ENCODE measurements at regions not wholly inside any gene's neighbourhood (a gene's known extent, or its start where the extent isn't known, plus 50 kb on each side); places are given as distances from the start of the nearest gene placed in this dataset.

- no peak for DNase-seq
Observed at GRCh38 chr1:222284466-222284865, 263.4 kb downstream of the HHIPL2 start.

GRCh38 chr1:222283147-222283768 lies 264.6 kb downstream of the HHIPL2 start:
- DNase-seq, result no peak

GRCh38 chr1:222279591-222279990 lies 268.3 kb downstream of the HHIPL2 start:
- no peak for DNase-seq

GRCh38 chr1:222278501-222278900 lies 269.4 kb downstream of the HHIPL2 start:
- DNase-seq, result no peak

GRCh38 chr1:222275729-222276465 lies 272.0 kb downstream of the HHIPL2 start:
- no peak for DNase-seq

- DNase-seq, result no peak
Observed at GRCh38 chr1:222275001-222275728, 272.7 kb downstream of the HHIPL2 start.

DNA sequence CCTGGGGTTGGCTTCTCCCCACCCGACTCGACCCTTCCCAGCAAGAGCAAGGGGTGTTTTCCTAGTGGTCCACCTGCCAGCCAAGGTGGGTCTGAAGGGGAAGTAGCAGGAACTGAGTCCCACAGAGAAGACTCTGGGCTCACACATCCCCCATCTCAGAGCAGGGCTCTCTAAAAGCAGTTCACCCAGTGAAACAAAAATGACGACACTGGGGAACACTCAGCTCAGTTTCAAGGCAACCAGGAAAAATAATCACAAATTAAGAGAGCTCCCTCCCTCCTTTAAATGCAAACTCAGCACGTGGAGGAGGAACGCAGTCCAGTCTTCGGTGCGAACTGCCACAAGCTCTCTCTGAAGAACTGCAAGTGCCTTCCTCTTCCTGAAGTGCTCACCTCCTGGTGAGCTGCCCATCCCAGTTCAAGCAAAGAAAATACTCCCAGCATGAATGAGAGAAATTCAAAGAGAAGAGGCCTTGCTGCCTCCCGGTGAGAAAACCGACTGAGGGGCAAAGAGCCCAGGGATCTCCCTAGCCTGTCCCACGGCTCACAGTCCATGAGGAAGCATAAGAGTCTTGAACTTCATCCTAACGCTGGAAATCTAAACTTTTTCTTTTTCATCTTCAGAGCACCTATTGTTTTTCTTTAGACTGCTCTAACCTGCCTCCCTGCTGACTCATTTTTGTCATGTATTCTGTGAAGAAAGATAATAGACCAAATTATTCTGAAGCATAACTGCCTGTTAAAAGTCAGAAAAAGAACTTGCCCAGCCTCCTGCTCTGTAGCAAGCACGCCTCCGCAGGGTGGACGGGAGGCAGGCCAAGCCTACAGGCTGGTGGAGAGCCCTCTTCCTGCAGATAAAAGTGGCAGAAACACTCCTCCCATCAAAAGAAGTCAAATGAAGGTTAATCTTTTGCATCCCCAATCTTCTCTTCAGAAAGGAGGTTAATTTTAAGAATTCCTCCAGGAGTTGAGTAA lies 281.4 kb downstream of the HHIPL2 start:
- no peak for DNase-seq

GRCh38 chr1:222263791-222264190 lies 284.1 kb downstream of the HHIPL2 start:
- no peak for DNase-seq

DNA sequence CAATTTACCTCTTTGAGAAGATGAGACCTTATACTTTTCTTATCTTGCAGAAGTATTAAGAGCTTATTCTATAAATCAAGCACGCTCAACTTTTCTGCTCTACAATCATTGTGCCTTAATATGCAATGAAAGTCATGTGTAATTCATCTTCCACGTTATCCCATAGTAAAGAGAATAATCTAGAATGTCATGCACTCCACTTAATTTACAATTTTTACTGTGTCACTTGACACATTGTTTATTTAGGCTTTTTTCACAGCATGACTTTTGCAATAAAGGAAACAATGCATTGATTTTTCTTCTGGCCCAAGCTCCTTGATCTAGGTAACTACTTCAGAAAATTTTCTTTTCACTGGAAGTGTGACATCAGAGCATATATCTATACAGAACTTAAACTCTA lies 290.9 kb downstream of the HHIPL2 start:
- DNase-seq, result no peak

DNA sequence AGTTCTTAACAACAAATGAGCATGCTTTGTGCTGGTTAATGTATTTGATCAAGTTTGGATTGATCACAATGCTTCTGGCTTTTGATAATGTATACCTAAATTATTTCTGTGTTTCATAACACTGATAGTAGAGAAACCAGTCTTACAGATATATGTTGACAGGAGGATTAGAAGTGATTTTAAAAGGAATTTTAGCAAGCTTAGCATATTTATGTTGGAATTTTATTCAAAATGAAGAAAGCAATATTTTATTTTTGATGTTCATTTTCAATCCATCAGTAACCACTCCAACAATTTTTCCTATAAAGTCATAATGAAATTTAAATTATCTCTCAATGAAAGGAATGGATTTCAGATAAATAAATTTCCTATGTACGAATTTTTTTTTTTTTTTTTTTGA lies 291.8 kb downstream of the HHIPL2 start:
- no peak for DNase-seq

DNA sequence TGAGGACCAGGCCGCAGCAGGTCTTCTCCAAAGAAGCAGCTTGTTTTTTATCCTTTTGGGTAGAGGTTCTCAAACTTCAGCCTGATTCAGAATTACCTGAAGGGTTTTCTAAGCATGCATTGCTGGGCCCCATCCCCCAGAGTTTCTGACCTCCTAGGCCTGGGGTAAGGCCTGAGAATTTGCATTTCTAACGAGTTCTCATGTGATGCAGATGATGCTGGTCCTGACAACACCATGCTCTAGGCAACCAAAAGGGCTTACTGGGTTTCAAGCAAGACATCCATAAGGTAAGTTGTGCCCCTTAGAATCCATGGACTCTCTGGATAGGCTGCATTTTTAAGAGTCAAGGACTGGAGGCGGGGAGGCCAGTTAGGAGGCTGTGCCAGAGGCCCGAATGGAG lies 295.1 kb downstream of the HHIPL2 start:
- no peak for DNase-seq

DNA sequence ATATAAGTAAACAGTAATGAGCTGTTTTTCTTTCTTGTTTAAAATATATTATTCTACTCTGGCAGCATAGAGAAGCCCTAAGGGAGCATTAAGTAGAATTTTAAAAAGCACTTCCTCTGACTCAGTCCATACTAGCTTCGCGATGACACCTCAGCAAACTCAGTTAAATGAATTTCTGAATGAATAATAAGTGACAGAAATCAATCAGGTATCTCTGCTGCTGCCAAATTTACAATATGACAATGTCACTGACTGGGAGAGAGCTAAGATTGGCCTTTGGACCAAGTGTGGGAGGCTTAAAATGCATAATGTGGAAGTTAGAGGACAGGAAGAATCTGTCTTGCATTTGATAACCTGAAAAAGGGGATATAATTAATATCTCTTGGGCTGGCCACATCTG lies 296.1 kb downstream of the HHIPL2 start:
- DNase-seq, result no peak

- DNase-seq, result no peak
Observed at GRCh38 chr1:222250376-222250775, 297.5 kb downstream of the HHIPL2 start.

DNA sequence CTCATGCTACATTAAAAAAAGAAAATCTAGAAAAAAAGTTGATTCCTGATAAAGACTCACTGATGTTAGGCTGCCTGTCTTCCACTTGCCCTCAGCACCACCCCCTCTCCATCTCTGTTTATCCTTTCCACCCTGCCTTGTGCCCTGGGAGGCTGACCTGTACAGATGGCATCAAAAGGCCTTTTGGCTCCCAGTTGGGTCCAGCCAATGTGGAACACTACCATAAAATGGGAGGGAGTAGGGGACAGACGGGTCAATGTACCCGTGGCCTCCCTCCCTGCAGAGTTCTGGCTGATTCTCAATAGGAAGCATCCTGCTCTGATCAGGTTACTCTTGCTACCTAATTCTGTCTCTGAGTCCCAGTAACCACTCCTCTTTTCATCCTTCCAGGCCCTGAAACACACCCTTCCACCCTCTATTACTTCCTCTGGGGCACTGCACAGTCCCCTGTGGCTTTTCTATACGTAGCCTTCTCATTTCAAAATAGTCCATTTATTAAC lies 300.0 kb downstream of the HHIPL2 start:
- DNase-seq, result no peak

GRCh38 chr1:222247081-222247480 lies 300.8 kb downstream of the HHIPL2 start:
- no peak for DNase-seq

DNA sequence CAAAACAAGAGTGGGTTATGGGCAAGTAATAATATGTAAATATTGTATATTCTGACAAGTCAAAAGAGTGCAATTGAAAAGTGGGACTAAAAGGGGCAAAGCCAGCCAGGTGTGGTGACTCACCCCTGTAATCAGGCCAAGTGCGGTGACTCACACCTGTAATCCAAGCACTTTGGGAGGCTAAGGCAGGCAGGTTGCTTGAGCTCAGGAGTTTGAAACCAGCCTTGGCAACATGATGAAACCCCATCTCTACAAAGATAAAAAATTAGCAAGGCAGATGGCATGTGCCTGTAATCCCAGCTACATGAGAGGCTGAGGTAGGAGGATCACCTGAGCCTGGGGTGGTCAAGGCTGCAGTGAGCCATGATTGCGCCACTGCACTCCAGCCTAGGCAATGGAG lies 304.0 kb downstream of the HHIPL2 start:
- no peak for DNase-seq

DNA sequence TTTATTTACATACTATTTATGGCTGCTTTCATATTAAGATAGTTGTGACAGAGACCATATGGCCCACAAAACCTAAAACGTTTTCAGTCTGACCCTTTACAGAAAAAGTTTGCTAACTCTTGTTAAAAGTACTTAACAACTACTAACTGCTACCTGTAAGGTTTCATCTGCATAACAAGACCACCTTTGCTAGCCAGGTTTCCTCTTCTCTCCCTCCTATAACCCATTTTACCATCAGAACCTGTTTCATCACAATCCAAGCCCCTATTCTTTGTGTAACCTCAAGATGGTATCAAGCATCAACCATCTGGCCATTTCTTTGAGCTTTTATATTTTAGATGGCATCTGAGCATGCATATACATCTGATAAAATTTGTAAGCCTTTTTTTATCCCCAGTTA lies 305.4 kb downstream of the HHIPL2 start:
- DNase-seq, result no peak

- DNase-seq, result no peak
Observed at GRCh38 chr1:222241410-222241809, 306.5 kb downstream of the HHIPL2 start.

- no peak for DNase-seq
Observed at GRCh38 chr1:222240536-222241181, 307.2 kb downstream of the HHIPL2 start.

DNA sequence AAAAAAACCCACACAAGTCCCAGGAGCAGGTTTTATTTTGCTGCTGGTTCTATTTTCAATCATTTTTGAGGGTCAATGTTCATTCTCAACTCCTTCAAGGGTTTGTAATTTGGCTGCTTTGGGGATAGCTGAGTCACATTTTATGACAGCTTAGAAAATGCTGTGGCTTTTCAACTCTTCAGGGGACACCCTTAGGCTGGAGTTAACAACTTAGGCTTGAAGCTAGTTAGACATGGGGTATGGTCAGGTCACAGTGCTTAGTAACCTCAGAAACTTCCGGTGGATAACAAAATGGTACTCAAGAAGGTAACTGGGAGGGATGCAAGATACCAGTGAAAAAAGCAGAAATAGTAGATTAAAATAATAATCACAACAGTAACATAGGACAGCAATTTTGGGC lies 308.8 kb downstream of the HHIPL2 start:
- no peak for DNase-seq

DNA sequence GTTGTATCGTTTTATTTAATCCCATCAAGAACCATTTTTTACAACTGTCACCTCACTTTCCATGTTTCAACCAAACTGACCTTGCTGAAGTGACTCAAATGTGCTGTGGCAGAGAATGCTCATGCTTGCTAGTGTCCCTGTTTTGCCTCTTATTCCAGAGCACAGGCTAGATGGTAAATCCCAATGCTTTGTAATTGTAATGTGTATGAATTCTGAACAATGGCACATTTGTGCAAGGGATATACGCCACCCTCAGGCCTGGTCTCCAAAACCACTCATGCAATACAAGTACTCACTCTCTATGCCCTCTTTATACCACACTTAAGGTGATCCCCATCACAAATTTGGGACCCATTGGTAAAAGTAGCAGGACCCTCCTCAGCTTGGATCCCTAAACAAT lies 313.6 kb downstream of the HHIPL2 start:
- no peak for DNase-seq

Measured in activated naive CD4-positive, alpha-beta T cell treated with anti-CD3 and anti-CD28 coated beads, Interleukin-2, amount 50 U/mL, for 16 hours (primary cell).